NCI-H2029 treated with DMSO at 0.1 percent for 48 hours (cell line): ENCODE measurements at regions not wholly inside any gene's neighbourhood (a gene's known extent, or its start where the extent isn't known, plus 50 kb on each side); places are given as distances from the start of the nearest gene placed in this dataset.

Source experiments
- DNase-seq: peaks from one replicate; lab custom pipeline; 2025; lab: John Stamatoyannopoulos, UW

DNA sequence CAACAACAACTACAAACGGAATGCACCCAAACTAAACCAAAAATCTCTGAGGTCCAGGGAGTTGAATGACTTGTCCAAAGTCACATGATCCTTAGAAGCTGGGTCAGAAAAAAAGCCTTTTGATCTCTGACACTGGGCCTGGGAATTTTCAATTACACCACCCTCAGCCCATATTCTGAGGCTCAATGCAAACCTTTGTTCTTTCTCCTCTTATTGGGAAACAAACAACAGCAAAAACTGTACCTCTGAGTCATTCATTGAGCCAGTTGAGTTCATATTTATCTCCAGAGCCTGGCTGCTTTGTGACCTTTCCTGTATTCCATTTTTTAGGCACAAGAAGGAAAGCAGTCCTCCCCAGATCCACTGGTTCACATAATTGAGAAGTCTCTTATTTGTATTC is 51.2 kb upstream of the SORCS1 start:
- no peak for DNase-seq
